Astrocyte (in vitro differentiated cells and primary cell): ENCODE measurements at regions not wholly inside any gene's neighbourhood (a gene's known extent, or its start where the extent isn't known, plus 50 kb on each side); places are given as distances from the start of the nearest gene placed in this dataset.

Experiments
- EZH2 ChIP-seq: IDR thresholded peaks from 2 replicates; pipeline ENCODE4 v1.6.1; 2012; ENCODE audit warnings: mild to moderate bottlenecking, low read length, inconsistent platforms; ENCODE audit not compliant: insufficient read depth
- TF ChIP-seq, protein P1 (sequence below): IDR thresholded peaks from 2 replicates; pipeline ENCODE4 v1.5.1; 2011; ENCODE audit warnings: low read depth, mild to moderate bottlenecking, inconsistent platforms, low read length, moderate library complexity; ENCODE audit not compliant: insufficient read depth

DNA sequence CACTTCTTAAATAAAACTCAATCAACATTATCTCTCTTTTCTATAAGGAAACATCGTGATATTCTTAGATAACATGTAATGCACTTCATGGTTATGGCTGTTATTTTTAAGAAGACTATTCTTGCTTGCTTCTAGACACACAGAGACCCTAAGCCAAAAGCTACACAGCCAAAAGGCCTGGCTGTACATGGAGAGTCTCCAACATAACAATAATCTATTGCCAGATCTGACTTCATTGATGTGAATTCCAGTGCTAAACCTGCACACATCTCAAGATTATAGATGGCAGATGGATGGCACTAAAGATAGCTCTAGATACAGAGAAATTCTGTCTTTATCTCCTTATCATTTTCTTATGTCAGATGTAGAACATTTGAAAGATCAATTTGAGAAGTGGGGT lies 811.6 kb upstream of the ZNF608 start:
- no peak for TF ChIP-seq EZH2
- TF ChIP-seq, protein P1, sequence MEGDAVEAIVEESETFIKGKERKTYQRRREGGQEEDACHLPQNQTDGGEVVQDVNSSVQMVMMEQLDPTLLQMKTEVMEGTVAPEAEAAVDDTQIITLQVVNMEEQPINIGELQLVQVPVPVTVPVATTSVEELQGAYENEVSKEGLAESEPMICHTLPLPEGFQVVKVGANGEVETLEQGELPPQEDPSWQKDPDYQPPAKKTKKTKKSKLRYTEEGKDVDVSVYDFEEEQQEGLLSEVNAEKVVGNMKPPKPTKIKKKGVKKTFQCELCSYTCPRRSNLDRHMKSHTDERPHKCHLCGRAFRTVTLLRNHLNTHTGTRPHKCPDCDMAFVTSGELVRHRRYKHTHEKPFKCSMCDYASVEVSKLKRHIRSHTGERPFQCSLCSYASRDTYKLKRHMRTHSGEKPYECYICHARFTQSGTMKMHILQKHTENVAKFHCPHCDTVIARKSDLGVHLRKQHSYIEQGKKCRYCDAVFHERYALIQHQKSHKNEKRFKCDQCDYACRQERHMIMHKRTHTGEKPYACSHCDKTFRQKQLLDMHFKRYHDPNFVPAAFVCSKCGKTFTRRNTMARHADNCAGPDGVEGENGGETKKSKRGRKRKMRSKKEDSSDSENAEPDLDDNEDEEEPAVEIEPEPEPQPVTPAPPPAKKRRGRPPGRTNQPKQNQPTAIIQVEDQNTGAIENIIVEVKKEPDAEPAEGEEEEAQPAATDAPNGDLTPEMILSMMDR = no peak
